Duodenal mucosa (tissue), 2 donors: ENCODE measurements at regions not wholly inside any gene's neighbourhood (a gene's known extent, or its start where the extent isn't known, plus 50 kb on each side); places are given as distances from the start of the nearest gene placed in this dataset.
"Not testable (repeated sequence)": the region's sequence is repeated elsewhere in the genome, so short reads cannot be mapped to it uniquely, and the experiment has no call there.

Experiments
- H3K27ac ChIP-seq: one replicate; pipeline ENCODE4 v1.7.0; 2013; ENCODE audit warnings: low read depth, low read length
- H3K27me3 ChIP-seq, 2 donors: one replicate each; pipeline ENCODE4 v1.7.0; 2013; ENCODE audit warnings: low read length in 2 of 2, control low read depth in 1 of 2; ENCODE audit not compliant: insufficient read depth in 2 of 2, control insufficient read depth in 1 of 2
- H3K36me3 ChIP-seq, 2 donors: one replicate each; pipeline ENCODE4 v1.7.0; 2013; ENCODE audit warnings: low read length in 2 of 2, control low read depth in 1 of 2; ENCODE audit not compliant: insufficient read depth in 2 of 2, control insufficient read depth in 1 of 2
- H3K4me1 ChIP-seq, 2 donors: one replicate each; pipeline ENCODE4 v1.7.0; 2013; ENCODE audit warnings: low read length in 2 of 2, control low read depth in 1 of 2; ENCODE audit not compliant: insufficient read depth in 2 of 2, control insufficient read depth in 1 of 2
- H3K4me3 ChIP-seq, 2 donors: one replicate each; pipeline ENCODE4 v1.7.0; 2013; ENCODE audit warnings: low read length in 2 of 2, low read depth in 1 of 2
- H3K9ac ChIP-seq, 2 donors: one replicate each; pipeline ENCODE4 v1.7.0; 2013; ENCODE audit warnings: low read length in 2 of 2, low read depth in 1 of 2
- H3K9me3 ChIP-seq, 2 donors: one replicate each; pipeline ENCODE4 v1.7.0; 2013; ENCODE audit warnings: low read length in 2 of 2, control low read depth in 1 of 2; ENCODE audit not compliant: control insufficient read depth in 1 of 2

GRCh38 chr12:28782812-28783211 lies 366.3 kb upstream of the FAR2 start:
- H3K9ac ChIP-seq, result no peak overlapping the region
- H3K27me3 ChIP-seq, result no peaks in the 10 kb centered on the region
- no peaks in the 10 kb centered on the region for H3K4me1 ChIP-seq
- no peaks in the 10 kb centered on the region for H3K9me3 ChIP-seq
- H3K27ac ChIP-seq, result no peak overlapping the region
- no peaks in the 10 kb centered on the region for H3K36me3 ChIP-seq
- H3K4me3 ChIP-seq, result no peak overlapping the region

- Histone ChIP-seq H3K27me3 (no peaks in the 10 kb centered on the region), H3K27ac (no peak overlapping the region), H3K9me3 (no peaks in the 10 kb centered on the region), H3K9ac (no peak overlapping the region), H3K36me3 (no peaks in the 10 kb centered on the region), H3K4me3 (no peak overlapping the region), H3K4me1 (no peaks in the 10 kb centered on the region)
Measured at GRCh38 chr12:28787151-28787550, 361.9 kb upstream of the FAR2 start.

GRCh38 chr12:28788256-28788655 lies 360.8 kb upstream of the FAR2 start:
- H3K9ac ChIP-seq, H3K36me3 ChIP-seq, H3K4me1 ChIP-seq, H3K27ac ChIP-seq, H3K4me3 ChIP-seq, H3K27me3 ChIP-seq, H3K9me3 ChIP-seq: not testable (repeated sequence)

GRCh38 chr12:28793581-28794151 lies 355.4 kb upstream of the FAR2 start:
- no peaks in the 10 kb centered on the region for H3K36me3 ChIP-seq
- H3K27ac ChIP-seq, result no peak overlapping the region
- no peaks in the 10 kb centered on the region for H3K9me3 ChIP-seq
- H3K4me3 ChIP-seq, result no peak overlapping the region
- no peaks in the 10 kb centered on the region for H3K4me1 ChIP-seq
- no peaks in the 10 kb centered on the region for H3K27me3 ChIP-seq
- H3K9ac ChIP-seq, result no peak overlapping the region

GRCh38 chr12:28794211-28794610 lies 354.9 kb upstream of the FAR2 start:
- no peaks in the 10 kb centered on the region for H3K36me3 ChIP-seq
- no peak overlapping the region for H3K4me3 ChIP-seq
- H3K4me1 ChIP-seq, result no peaks in the 10 kb centered on the region
- no peaks in the 10 kb centered on the region for H3K9me3 ChIP-seq
- H3K27me3 ChIP-seq, result no peaks in the 10 kb centered on the region
- no peak overlapping the region for H3K9ac ChIP-seq
- H3K27ac ChIP-seq, result no peak overlapping the region

GRCh38 chr12:28794786-28795185 lies 354.3 kb upstream of the FAR2 start:
- Histone ChIP-seq H3K27me3 (no peaks in the 10 kb centered on the region), H3K4me1 (no peaks in the 10 kb centered on the region), H3K9me3 (no peaks in the 10 kb centered on the region), H3K4me3 (no peak overlapping the region), H3K9ac (no peak overlapping the region), H3K36me3 (no peaks in the 10 kb centered on the region), H3K27ac (no peak overlapping the region)

GRCh38 chr12:28795311-28795710 lies 353.8 kb upstream of the FAR2 start:
- Histone ChIP-seq H3K27me3 (no peaks in the 10 kb centered on the region), H3K27ac (no peak overlapping the region), H3K9me3 (no peaks in the 10 kb centered on the region), H3K4me3 (no peak overlapping the region), H3K4me1 (no peaks in the 10 kb centered on the region), H3K36me3 (no peaks in the 10 kb centered on the region), H3K9ac (no peak overlapping the region)

GRCh38 chr12:28799348-28799747 lies 349.7 kb upstream of the FAR2 start:
- H3K9me3 ChIP-seq, result no peaks in the 10 kb centered on the region
- no peak overlapping the region for H3K4me3 ChIP-seq
- no peaks in the 10 kb centered on the region for H3K36me3 ChIP-seq
- no peaks in the 10 kb centered on the region for H3K27me3 ChIP-seq
- no peaks in the 10 kb centered on the region for H3K4me1 ChIP-seq
- no peak overlapping the region for H3K9ac ChIP-seq
- no peak overlapping the region for H3K27ac ChIP-seq

GRCh38 chr12:28800129-28800528 lies 348.9 kb upstream of the FAR2 start:
- Histone ChIP-seq H3K9me3 (no peaks in the 10 kb centered on the region), H3K9ac (no peak overlapping the region), H3K27me3 (no peaks in the 10 kb centered on the region), H3K4me3 (no peak overlapping the region), H3K36me3 (no peaks in the 10 kb centered on the region), H3K4me1 (no peaks in the 10 kb centered on the region), H3K27ac (no peak overlapping the region)

GRCh38 chr12:28802706-28803438 lies 346.2 kb upstream of the FAR2 start:
- Histone ChIP-seq H3K4me3 (no peak overlapping the region), H3K9ac (no peak overlapping the region), H3K27ac (no peak overlapping the region), H3K27me3 (no peaks in the 10 kb centered on the region), H3K4me1 (no peaks in the 10 kb centered on the region), H3K36me3 (no peaks in the 10 kb centered on the region), H3K9me3 (no peaks in the 10 kb centered on the region)
